GM23248 (cell line): ENCODE measurements at regions not wholly inside any gene's neighbourhood (a gene's known extent, or its start where the extent isn't known, plus 50 kb on each side); places are given as distances from the start of the nearest gene placed in this dataset.

Source experiments
- EZH2 ChIP-seq: fragments of 200-600 bp; sonication (generic); IDR thresholded peaks from 2 replicates; pipeline ENCODE4 v1.6.1; 2018; ENCODE audit warnings: antibody characterized with exemption, mild to moderate bottlenecking; ENCODE audit not compliant: insufficient read depth, poor library complexity, severe bottlenecking
- EZH2phosphoT487 ChIP-seq: fragments of 200-600 bp; sonication (generic); IDR thresholded peaks from 2 replicates; pipeline ENCODE4 v1.6.1; 2018; ENCODE audit warnings: antibody characterized with exemption, moderate library complexity, mild to moderate bottlenecking, low read depth; ENCODE audit not compliant: insufficient read depth

DNA sequence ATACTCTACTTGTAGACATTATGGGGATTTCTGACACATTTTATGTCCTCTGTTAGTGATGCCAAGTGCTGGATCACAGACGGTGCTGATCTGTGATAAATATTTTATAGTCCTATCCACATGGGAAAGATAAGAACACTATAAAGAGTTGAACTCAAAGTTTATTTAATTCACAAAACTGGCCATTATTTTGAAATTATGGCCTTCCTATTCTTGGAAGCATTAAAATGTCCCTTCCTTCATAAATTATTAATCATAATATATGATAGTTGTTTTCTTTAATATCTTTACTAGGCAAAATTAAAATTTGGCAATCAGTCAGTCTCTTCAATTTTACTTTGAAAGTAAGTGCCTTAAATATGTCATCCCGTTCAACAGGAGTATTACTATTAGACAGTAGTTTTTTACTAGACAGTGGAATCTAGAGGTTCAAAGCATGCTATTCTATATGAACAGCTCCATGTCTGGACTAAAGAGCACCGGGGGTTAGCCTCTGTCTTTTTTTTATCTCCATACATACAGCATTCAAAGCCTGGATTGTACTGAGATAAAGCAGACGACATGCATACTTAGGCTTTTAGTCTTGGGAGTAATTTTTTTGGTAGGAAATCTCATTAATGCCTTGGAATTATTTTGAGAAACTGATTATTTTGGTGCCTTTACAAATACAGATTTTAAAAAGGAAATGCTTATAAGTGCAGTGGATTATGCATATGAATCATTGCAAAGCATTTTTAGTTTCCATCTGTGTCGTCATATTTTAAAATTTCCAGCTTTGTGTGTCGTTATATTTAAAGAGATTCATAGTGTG, 306.1 kb upstream of the RGS6 start:
- TF ChIP-seq EZH2 (no peak), EZH2phosphoT487 (no peak)
